ENCODE measurements at regions not wholly inside any gene's neighbourhood (a gene's known extent, or its start where the extent isn't known, plus 50 kb on each side); places are given as distances from the start of the nearest gene placed in this dataset.

DNA sequence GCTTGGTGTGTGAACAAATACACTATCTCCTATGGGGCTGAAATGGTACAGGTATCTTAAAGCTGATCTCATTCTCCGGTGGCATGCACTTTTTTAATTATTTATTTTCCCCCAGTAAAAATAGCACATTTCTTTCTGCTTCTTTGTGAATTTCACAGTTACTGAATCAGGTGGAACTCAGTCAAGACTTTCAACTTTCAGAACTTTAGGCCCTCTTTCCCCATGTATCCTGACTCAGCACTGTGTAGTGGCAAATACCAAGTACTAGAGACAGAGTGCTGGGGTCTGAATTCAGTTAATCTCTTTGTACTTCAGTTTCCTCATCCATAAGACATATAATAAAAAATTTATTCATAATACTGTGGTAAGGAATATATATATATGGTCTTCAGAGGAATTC lies 223.9 kb downstream of the CSNK2A3 start:
- Histone ChIP-seq H4K12ac (ENCODE audit: low read depth, low read length) (no peak overlapping the region), H2BK120ac (ENCODE audit: insufficient read depth, low read length, poor library complexity) (no peak overlapping the region), H3K79me1 (ENCODE audit: low read length) (no peaks in the 10 kb centered on the region), H4K91ac (ENCODE audit: low read depth, low read length) (no peak overlapping the region), H3K4me1 (ENCODE audit: control insufficient read depth in 1 of 2, insufficient read depth in 2 of 2, low read length in 2 of 2) (no peaks in the 10 kb centered on the region), H3K4ac (ENCODE audit: low read depth, low read length) (no peak overlapping the region), H3K36me3 (ENCODE audit: control insufficient read depth in 1 of 2, insufficient read depth in 2 of 2, low read length in 2 of 2) (no peaks in the 10 kb centered on the region), H3K27me3 (ENCODE audit: insufficient read depth, low read length) (no peaks in the 10 kb centered on the region), H3K9ac (ENCODE audit: low read length) (no peak overlapping the region), H3K4me3 (ENCODE audit: low read depth, low read length) (no peak overlapping the region), H3K9me3 (ENCODE audit: insufficient read depth, low read depth, low read length) (no peaks in the 10 kb centered on the region), H2BK5ac (ENCODE audit: low read depth, low read length, poor library complexity) (no peak overlapping the region), H4K8ac (ENCODE audit: low read depth, low read length) (no peak overlapping the region), H2AK5ac (ENCODE audit: low read length) (no peak overlapping the region), H3K14ac (ENCODE audit: low read length) (no peak overlapping the region), H3K79me2 (ENCODE audit: control insufficient read depth, insufficient read depth, low read length, poor library complexity) (no peaks in the 10 kb centered on the region), H3K27ac (ENCODE audit: low read depth, low read length) (no peak overlapping the region), H3K23ac (ENCODE audit: low read length) (no peak overlapping the region), H3K4me2 (ENCODE audit: low read length) (no peak overlapping the region), H2AFZ (ENCODE audit: insufficient read depth, low read length, poor library complexity) (no peak overlapping the region), H2BK12ac (ENCODE audit: low read length) (no peak overlapping the region), H3K18ac (ENCODE audit: low read length) (no peak overlapping the region)
- WGBS (ENCODE audit: extremely low coverage, insufficient coverage, insufficient read length) = no CpG with 5 or more reads among the region's 1 CpG
- no peak for DNase-seq

GRCh38 chr11:11125618-11126017 lies 227.4 kb downstream of the CSNK2A3 start:
- Histone ChIP-seq H4K8ac (ENCODE audit: low read depth, low read length) (no peak overlapping the region), H3K4me2 (ENCODE audit: low read length) (no peak overlapping the region), H3K4me3 (ENCODE audit: low read depth, low read length) (no peak overlapping the region), H3K4me1 (ENCODE audit: control insufficient read depth in 1 of 2, insufficient read depth in 2 of 2, low read length in 2 of 2) (peaks cover 3 to 4% of the 10 kb centered on the region in 2 experiments), H3K27ac (ENCODE audit: low read depth, low read length) (no peak overlapping the region), H3K4ac (ENCODE audit: low read depth, low read length) (no peak overlapping the region), H3K27me3 (ENCODE audit: insufficient read depth, low read length) (no peaks in the 10 kb centered on the region), H4K12ac (ENCODE audit: low read depth, low read length) (no peak overlapping the region), H4K91ac (ENCODE audit: low read depth, low read length) (no peak overlapping the region), H3K23ac (ENCODE audit: low read length) (no peak overlapping the region), H3K18ac (ENCODE audit: low read length) (no peak overlapping the region), H2AK5ac (ENCODE audit: low read length) (no peak overlapping the region), H3K79me1 (ENCODE audit: low read length) (no peaks in the 10 kb centered on the region), H3K9ac (ENCODE audit: low read length) (no peak overlapping the region), H3K36me3 (ENCODE audit: control insufficient read depth in 1 of 2, insufficient read depth in 2 of 2, low read length in 2 of 2) (no peaks in the 10 kb centered on the region), H3K14ac (ENCODE audit: low read length) (no peak overlapping the region), H3K9me3 (ENCODE audit: insufficient read depth, low read depth, low read length) (no peaks in the 10 kb centered on the region), H2BK12ac (ENCODE audit: low read length) (no peak overlapping the region), H3K79me2 (ENCODE audit: control insufficient read depth, insufficient read depth, low read length, poor library complexity) (no peaks in the 10 kb centered on the region), H2BK120ac (ENCODE audit: insufficient read depth, low read length, poor library complexity) (no peak overlapping the region), H2AFZ (ENCODE audit: insufficient read depth, low read length, poor library complexity) (no peak overlapping the region), H2BK5ac (ENCODE audit: low read depth, low read length, poor library complexity) (no peak overlapping the region)
- DNase-seq = no peak
- WGBS (ENCODE audit: extremely low coverage, insufficient coverage, insufficient read length) = no CpG with 5 or more reads among the region's 2 CpGs

DNA sequence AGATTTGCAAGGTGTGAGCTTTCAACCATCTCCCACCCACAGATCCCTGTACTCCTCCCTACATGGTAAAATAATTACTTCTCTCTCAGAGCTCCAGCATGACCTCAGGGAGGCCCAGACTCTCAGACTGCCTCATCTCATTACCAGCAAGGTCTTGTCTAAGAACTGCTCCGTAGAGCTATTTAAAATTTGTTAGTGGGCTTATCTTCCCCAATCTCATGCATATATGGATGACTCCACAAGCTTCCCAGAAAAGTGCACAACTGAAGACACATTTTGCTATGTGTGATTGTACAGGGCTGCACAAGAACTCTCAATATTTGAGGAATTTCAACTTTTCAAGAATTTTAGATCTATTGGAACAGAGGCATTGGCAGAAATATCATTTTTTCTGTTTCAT lies 230.3 kb downstream of the CSNK2A3 start:
- Histone ChIP-seq H2BK120ac (ENCODE audit: insufficient read depth, low read length, poor library complexity) (no peak overlapping the region), H2AK5ac (ENCODE audit: low read length) (no peak overlapping the region), H3K4me3 (ENCODE audit: low read depth, low read length) (no peak overlapping the region), H3K9me3 (ENCODE audit: insufficient read depth, low read depth, low read length) (no peaks in the 10 kb centered on the region), H3K9ac (ENCODE audit: low read length) (no peak overlapping the region), H2BK12ac (ENCODE audit: low read length) (no peak overlapping the region), H3K79me1 (ENCODE audit: low read length) (no peaks in the 10 kb centered on the region), H3K14ac (ENCODE audit: low read length) (no peak overlapping the region), H3K4me2 (ENCODE audit: low read length) (no peak overlapping the region), H3K18ac (ENCODE audit: low read length) (no peak overlapping the region), H4K8ac (ENCODE audit: low read depth, low read length) (no peak overlapping the region), H3K23ac (ENCODE audit: low read length) (no peak overlapping the region), H3K36me3 (ENCODE audit: control insufficient read depth in 1 of 2, insufficient read depth in 2 of 2, low read length in 2 of 2) (no peaks in the 10 kb centered on the region), H3K79me2 (ENCODE audit: control insufficient read depth, insufficient read depth, low read length, poor library complexity) (no peaks in the 10 kb centered on the region), H3K27ac (ENCODE audit: low read depth, low read length) (no peak overlapping the region), H3K4me1 (ENCODE audit: control insufficient read depth in 1 of 2, insufficient read depth in 2 of 2, low read length in 2 of 2) (peaks cover 3 to 4% of the 10 kb centered on the region in 2 experiments), H3K4ac (ENCODE audit: low read depth, low read length) (no peak overlapping the region), H2AFZ (ENCODE audit: insufficient read depth, low read length, poor library complexity) (no peak overlapping the region), H2BK5ac (ENCODE audit: low read depth, low read length, poor library complexity) (no peak overlapping the region), H3K27me3 (ENCODE audit: insufficient read depth, low read length) (no peaks in the 10 kb centered on the region), H4K12ac (ENCODE audit: low read depth, low read length) (no peak overlapping the region), H4K91ac (ENCODE audit: low read depth, low read length) (no peak overlapping the region)
- no peak for DNase-seq
- WGBS (ENCODE audit: extremely low coverage, insufficient coverage, insufficient read length) = no CpG with 5 or more reads among the region's 1 CpG

DNA sequence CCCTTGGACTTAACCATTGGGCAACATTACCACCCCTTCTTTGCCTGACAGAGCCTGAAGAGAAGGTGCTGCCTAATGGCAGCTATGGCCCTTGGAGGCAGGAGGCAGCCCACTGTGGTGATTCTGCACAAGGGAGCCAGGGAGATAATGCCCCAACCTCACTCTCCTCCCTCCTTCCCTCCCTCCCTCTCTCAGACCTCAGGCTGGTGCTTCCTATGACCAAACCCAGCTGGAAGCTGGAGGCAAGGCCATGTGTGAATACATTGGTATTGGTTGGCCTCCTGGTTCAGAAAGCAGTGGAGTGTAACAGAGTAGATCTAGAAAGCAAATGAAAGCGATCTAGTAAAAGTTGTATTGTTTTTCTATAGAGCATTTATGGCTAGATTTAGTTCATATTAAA lies 233.1 kb downstream of the CSNK2A3 start:
- Histone ChIP-seq H3K4ac (ENCODE audit: low read depth, low read length) (no peak overlapping the region), H2BK5ac (ENCODE audit: low read depth, low read length, poor library complexity) (no peak overlapping the region)
- no CpG with 5 or more reads among the region's 1 CpG for WGBS (ENCODE audit: extremely low coverage, insufficient coverage, insufficient read length)

More for the DNA sequence above, 233.1 kb downstream of the CSNK2A3 start:
- H3K23ac ChIP-seq (ENCODE audit: low read length) = no peak overlapping the region
- no peaks in the 10 kb centered on the region for H3K9me3 ChIP-seq (ENCODE audit: insufficient read depth, low read depth, low read length)
- no peak overlapping the region for H3K14ac ChIP-seq (ENCODE audit: low read length)
- no peak overlapping the region for H3K4me2 ChIP-seq (ENCODE audit: low read length)
- H2BK120ac ChIP-seq (ENCODE audit: insufficient read depth, low read length, poor library complexity) = no peak overlapping the region
- H3K79me2 ChIP-seq (ENCODE audit: control insufficient read depth, insufficient read depth, low read length, poor library complexity) = no peaks in the 10 kb centered on the region
- no peak overlapping the region for H4K8ac ChIP-seq (ENCODE audit: low read depth, low read length)
- peaks cover 3 to 4% of the 10 kb centered on the region in 2 experiments for H3K4me1 ChIP-seq (ENCODE audit: control insufficient read depth in 1 of 2, insufficient read depth in 2 of 2, low read length in 2 of 2)
- no peak overlapping the region for H2AK5ac ChIP-seq (ENCODE audit: low read length)
- no peak overlapping the region for H3K27ac ChIP-seq (ENCODE audit: low read depth, low read length)
- H3K27me3 ChIP-seq (ENCODE audit: insufficient read depth, low read length) = no peaks in the 10 kb centered on the region
- H4K12ac ChIP-seq (ENCODE audit: low read depth, low read length) = no peak overlapping the region
- H3K36me3 ChIP-seq (ENCODE audit: control insufficient read depth in 1 of 2, insufficient read depth in 2 of 2, low read length in 2 of 2) = no peaks in the 10 kb centered on the region
- DNase-seq = no peak
- H3K4me3 ChIP-seq (ENCODE audit: low read depth, low read length) = no peak overlapping the region
- H3K79me1 ChIP-seq (ENCODE audit: low read length) = no peaks in the 10 kb centered on the region
- no peak overlapping the region for H3K9ac ChIP-seq (ENCODE audit: low read length)
- H3K18ac ChIP-seq (ENCODE audit: low read length) = no peak overlapping the region
- no peak overlapping the region for H4K91ac ChIP-seq (ENCODE audit: low read depth, low read length)
- no peak overlapping the region for H2BK12ac ChIP-seq (ENCODE audit: low read length)
- no peak overlapping the region for H2AFZ ChIP-seq (ENCODE audit: insufficient read depth, low read length, poor library complexity)

Data from trophoblast cell (in vitro differentiated cells and primary cell).